ENCODE measurements at regions not wholly inside any gene's neighbourhood (a gene's known extent, or its start where the extent isn't known, plus 50 kb on each side); places are given as distances from the start of the nearest gene placed in this dataset.
"Not testable (repeated sequence)": the region's sequence is repeated elsewhere in the genome, so short reads cannot be mapped to it uniquely, and the experiment has no call there.

DNA sequence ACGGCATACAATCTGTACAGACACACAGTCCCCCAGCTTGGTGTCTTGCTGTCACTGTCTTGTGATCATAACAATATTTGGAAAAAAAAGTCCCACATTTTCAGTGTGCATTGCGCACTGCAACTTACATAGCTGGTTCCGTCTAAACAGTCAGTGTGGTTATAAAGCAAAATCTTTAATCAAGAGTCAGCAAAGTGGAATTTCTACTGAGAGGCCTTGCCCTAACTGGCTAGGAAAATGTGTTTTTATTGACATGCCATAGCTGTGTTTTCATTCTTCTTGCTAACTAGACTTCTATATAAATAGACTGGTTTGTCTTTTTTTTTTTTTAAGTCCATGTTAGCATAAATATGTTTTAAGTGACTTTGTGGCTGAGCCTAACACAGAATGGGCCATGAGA, 174.8 kb downstream of the POLR2M start:
- no peak for DNase-seq

DNA sequence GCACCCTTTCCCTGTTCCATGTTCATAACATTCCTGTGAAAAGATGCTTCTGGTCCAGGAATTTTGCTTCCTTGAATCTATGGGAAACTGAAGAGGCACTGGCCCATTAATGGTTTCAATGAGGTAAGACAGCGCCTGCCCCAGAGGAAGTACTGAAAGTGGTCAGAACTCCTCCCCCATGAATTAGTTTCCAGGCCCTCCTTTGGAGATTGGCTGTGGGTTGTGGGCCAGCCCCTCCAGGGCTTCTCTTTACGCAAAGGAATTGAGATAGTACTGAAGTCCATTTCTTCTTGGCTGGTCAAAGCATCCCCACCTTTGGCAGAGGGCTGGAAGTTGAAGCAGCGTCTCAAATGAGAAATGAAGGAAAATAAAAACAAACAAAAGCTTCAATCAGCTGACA, 175.5 kb downstream of the POLR2M start:
- no peak for DNase-seq

GRCh38 chr15:57883701-57884100, 177.2 kb downstream of the POLR2M start:
- DNase-seq, result no peak

DNA sequence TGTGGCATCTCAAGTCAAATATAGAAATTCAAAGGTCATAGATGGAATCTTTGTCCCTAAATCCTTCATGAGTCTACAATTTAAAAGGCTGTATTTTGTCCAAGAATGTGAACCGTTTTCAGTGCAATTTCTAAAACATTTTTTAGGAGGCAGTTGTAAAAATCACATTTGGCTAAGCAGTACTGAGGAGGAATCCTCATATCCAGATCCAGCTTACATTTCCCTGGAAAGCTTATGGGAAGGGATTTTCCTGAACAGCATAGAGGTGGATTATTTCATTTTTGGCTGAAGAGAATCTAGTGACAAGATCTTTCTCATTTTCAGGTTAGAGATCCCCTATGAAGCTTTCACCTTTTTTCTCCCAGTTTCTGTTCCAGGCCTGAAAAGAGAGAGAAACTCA, 178.4 kb downstream of the POLR2M start:
- no peak for DNase-seq

GRCh38 chr15:57885435-57885834, 178.9 kb downstream of the POLR2M start:
- DNase-seq, result no peak

- no peak for DNase-seq
These were observed 177.7 kb downstream of the ALDH1A2 start for GRCh38 chr15:57887825-57888224.

DNA sequence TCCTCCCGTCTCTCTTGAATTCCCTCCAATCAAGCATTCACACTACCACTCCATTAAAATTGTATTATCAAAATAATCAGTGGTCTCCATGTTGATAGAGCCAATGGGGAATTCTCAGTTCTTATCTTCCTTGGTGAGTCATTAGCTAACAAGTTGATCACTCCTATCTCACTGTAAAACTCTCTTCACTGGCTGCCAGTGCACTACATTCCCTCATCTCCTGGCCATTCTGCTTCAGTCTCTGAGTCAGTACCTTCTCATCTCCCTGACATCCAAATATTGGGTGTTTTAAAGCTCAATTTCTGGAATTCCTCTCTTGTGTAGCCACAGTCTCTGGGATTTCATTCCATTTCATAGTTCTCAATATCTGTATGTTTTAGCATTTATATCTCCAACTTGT, 175.2 kb downstream of the ALDH1A2 start:
- no peak for DNase-seq

DNA sequence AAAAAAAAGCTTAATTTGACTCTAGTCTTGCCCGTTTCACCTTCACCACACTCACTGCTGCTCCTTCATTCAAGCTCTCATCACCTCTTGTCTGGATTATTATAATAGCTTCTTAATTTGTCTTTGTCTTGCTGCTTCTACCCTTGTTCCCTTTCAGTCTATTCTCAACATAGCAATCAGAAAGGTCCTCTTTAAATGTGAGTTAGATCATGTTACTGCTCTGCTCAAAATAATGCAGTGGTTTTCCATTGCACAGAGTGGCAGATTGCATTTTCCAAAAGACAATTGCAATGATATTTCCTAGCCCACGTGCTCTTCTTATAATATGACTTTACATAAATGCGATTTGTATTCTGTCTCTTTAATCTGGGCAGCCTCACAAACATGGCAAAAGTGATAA, 174.6 kb downstream of the ALDH1A2 start:
- DNase-seq, result no peak

DNA sequence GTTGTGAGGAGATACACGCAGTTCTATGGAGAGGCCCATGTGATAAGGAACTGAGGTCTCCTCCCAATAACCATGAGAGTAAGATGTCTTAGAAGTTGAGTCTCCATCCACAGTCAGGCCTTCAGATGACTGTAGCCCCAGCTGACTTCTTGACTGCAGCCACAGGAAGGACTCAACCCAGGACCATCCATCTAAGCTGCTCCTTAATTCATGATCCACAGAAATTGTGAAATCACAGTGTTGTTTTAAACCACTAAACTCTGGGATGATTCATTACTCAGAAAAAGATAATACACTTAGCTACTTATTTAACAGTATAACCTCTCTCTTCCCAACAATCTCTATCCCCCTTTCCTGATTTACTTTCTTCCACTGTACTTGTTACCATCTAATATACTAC, 173.3 kb downstream of the ALDH1A2 start:
- no peak for DNase-seq

DNA sequence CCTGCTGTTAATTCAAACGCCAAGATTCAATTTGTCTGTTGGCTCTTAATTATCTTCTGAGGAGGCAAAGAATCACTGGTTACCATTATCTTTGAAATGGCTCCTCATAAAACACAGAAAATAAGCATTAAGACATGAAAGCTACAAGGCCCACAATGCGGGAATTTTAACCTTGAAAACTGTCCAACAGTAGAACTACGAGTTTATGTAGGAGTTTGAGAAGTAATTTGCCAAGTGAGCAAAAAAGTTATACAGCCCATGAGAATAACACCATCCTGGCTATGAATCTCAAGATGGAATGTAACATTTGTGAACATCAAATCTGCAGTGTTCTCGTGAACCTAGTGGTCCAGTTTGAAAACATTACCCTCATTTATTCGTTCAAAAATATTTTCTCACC, 172.5 kb downstream of the ALDH1A2 start:
- DNase-seq, result no peak

DNA sequence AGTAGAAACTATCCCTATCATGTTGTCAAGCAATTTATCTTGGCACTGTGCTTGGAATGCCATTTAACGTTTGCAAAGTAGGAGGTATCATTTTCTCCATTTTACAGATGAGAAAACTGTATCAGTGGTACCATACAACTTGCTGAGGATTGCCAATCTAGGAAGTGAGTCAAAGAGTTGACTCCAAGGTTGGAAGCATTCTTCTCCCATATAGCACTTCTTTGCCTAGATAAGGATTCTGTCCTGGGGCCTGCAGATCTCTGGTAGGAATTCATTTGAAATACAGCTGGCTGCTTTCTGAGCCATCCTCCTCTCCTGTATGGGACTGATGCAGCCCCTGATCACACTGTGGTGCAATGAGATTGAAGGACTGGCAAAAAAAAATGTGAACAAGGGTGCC, 170.2 kb downstream of the ALDH1A2 start:
- DNase-seq, result no peak

GRCh38 chr15:57896114-57896513, 169.4 kb downstream of the ALDH1A2 start:
- no peak for DNase-seq

DNA sequence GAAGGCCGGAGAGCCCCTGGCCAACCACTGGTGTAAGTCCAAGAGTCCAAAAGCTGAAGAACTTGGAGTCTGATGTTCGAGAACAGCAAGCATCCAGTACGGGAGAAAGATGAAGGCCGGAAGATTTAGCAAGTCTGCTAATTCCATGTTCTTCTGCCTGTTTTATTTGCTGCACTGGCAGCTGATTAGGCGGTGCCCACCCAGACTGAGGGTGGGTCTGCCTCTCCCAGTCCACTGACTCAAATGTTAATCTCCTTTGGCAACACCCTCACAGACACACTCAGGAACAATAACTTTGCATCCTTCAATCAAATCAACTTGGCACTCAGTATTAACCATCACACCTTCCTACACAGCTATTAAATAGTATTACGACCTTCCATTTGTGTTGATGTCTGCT, 168.6 kb downstream of the ALDH1A2 start:
- not testable (repeated sequence) for DNase-seq

GRCh38 chr15:57897870-57898269, 167.6 kb downstream of the ALDH1A2 start:
- DNase-seq, result no peak

GRCh38 chr15:57902155-57902554, 163.4 kb downstream of the ALDH1A2 start:
- DNase-seq, result no peak

Data from NCI-H82 (cell line).